ENCODE measurements at regions not wholly inside any gene's neighbourhood (a gene's known extent, or its start where the extent isn't known, plus 50 kb on each side); places are given as distances from the start of the nearest gene placed in this dataset.

DNA sequence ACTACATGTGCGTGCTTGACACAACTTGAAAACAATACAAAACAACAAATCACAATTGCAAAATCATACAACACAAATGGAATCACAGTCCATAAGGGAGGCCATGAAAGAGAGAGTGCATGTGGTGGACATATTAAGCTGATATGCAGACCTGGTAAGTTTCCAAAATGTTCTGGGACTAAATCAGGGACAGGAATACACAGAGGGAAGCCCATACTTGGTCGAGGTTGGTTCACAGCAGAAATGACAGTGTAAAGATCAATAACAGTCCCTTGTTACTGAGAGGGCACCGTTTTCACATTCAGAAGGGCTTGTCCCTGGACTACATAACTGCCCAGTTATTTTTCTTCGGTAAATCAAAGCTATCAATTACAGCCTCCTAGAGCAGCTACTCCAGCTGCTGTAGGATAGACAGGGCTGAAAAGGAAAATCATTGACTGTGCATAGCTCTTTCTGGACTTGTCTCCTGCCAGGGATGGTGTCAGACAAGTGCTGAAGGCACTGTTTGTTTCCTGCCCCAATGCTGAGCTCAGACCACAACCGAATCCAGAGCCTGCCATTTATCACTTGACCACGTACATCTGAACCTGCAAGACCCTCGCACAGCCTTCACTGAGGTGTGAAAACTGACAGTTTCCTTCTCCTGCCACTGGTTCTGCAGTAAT is 79.5 kb upstream of the KCNMB2 start:
- TF ChIP-seq, protein P1, sequence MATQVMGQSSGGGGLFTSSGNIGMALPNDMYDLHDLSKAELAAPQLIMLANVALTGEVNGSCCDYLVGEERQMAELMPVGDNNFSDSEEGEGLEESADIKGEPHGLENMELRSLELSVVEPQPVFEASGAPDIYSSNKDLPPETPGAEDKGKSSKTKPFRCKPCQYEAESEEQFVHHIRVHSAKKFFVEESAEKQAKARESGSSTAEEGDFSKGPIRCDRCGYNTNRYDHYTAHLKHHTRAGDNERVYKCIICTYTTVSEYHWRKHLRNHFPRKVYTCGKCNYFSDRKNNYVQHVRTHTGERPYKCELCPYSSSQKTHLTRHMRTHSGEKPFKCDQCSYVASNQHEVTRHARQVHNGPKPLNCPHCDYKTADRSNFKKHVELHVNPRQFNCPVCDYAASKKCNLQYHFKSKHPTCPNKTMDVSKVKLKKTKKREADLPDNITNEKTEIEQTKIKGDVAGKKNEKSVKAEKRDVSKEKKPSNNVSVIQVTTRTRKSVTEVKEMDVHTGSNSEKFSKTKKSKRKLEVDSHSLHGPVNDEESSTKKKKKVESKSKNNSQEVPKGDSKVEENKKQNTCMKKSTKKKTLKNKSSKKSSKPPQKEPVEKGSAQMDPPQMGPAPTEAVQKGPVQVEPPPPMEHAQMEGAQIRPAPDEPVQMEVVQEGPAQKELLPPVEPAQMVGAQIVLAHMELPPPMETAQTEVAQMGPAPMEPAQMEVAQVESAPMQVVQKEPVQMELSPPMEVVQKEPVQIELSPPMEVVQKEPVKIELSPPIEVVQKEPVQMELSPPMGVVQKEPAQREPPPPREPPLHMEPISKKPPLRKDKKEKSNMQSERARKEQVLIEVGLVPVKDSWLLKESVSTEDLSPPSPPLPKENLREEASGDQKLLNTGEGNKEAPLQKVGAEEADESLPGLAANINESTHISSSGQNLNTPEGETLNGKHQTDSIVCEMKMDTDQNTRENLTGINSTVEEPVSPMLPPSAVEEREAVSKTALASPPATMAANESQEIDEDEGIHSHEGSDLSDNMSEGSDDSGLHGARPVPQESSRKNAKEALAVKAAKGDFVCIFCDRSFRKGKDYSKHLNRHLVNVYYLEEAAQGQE (IDR thresholded peaks at IDR 0.05; ENCODE audit: insufficient read depth in 1 of 2, low read depth in 2 of 2, low read length in 2 of 2): no peak
- TF ChIP-seq POLR2AphosphoS5 (IDR thresholded peaks at IDR 0.05; ENCODE audit: low read depth, low read length) (no peak), SIN3A (IDR thresholded peaks at IDR 0.05; ENCODE audit: borderline replicate concordance, insufficient read depth, low read length) (no peak), TAF1 (IDR thresholded peaks at IDR 0.05; ENCODE audit: borderline replicate concordance, insufficient read depth, low read length) (no peak)
